ENCODE measurements at regions not wholly inside any gene's neighbourhood (a gene's known extent, or its start where the extent isn't known, plus 50 kb on each side); places are given as distances from the start of the nearest gene placed in this dataset.

GRCh38 chr9:116002624-116003023, 151.0 kb upstream of the PAPPA start:
- TF ChIP-seq CTCF (conservative IDR thresholded peaks at IDR 0.05 in 1 of 2, IDR thresholded peaks at IDR 0.05 in 1 of 2; ENCODE audit: extremely low read depth in 1 of 2, insufficient read depth in 1 of 2, low read depth in 1 of 2, low read length in 2 of 2): no peak
- no peak for TF ChIP-seq EZH2 (IDR thresholded peaks at IDR 0.05; ENCODE audit: borderline replicate concordance, low read length)

Measured in mammary epithelial cell (primary cell).